Right lobe of liver (tissue), 4 donors: ENCODE measurements at regions not wholly inside any gene's neighbourhood (a gene's known extent, or its start where the extent isn't known, plus 50 kb on each side); places are given as distances from the start of the nearest gene placed in this dataset.

Experiments used
- CTCF ChIP-seq, 4 donors: fragments of 200-600 bp in 3 of 4; fragments of 450-650 bp in 1 of 4; IDR thresholded peaks; one replicate each; pipeline versions ENCODE4 v1.5.1 to v1.8.0; 2016 to 2022; ENCODE audit warnings: antibody characterized with exemption in 4 of 4, mild to moderate bottlenecking in 2 of 4
- POLR2A ChIP-seq: fragments of 450-650 bp; IDR thresholded peaks from one replicate; pipeline ENCODE4 v1.6.1; 2017; ENCODE audit warnings: antibody characterized with exemption, mild to moderate bottlenecking
- donor health status: DM: no; HTN: no; CAD: no.
- donor health status: DM: no; HTN: no; CAD: no.
- donor health status: DM: no; HTN: yes; CAD: no.

- no peak for TF ChIP-seq CTCF (IDR thresholded peaks at IDR 0.05)
- no peak for TF ChIP-seq POLR2A
Measured at GRCh38 chr6:140504776-140505175, 1130.3 kb upstream of the CITED2 start.
